ENCODE measurements at regions not wholly inside any gene's neighbourhood (a gene's known extent, or its start where the extent isn't known, plus 50 kb on each side); places are given as distances from the start of the nearest gene placed in this dataset.
A peak's percentile ranks its signal among the peaks of the same experiment; 100 is the strongest.

DNA sequence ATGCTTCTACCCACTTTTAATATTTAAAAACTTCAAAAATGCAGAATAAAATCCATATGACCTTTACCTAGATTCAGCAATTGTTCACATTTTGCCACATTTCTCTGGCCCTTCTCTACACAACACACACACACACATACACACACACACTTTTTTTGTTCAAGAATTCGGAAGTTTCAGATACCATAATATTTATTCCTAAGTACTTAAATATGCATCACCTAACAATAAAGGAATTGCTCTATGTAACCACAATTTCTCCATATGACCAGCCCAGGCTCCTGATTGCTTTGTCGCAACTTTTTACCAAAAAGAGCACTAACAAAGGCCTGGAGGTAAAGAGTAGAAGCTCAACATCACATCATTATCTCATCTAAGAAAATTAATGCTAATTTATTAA, 106.6 kb downstream of the FAS start:
- peaks cover 0 to 5% of the 10 kb centered on the region in 2 donors for H3K4me1 ChIP-seq
- DNase-seq: no peak
- H3K9me3 ChIP-seq: no peaks in the 10 kb centered on the region
- intact Hi-C loops (cut with DNase I): no loop called here
- H3K27me3 ChIP-seq: no peaks in the 10 kb centered on the region
- H3K36me3 ChIP-seq: no peaks in the 10 kb centered on the region
- no peak overlapping the region for H3K4me3 ChIP-seq (replicated peaks in 1 of 3)
- H3K27ac ChIP-seq: no peak overlapping the region
- TF ChIP-seq, protein P1, sequence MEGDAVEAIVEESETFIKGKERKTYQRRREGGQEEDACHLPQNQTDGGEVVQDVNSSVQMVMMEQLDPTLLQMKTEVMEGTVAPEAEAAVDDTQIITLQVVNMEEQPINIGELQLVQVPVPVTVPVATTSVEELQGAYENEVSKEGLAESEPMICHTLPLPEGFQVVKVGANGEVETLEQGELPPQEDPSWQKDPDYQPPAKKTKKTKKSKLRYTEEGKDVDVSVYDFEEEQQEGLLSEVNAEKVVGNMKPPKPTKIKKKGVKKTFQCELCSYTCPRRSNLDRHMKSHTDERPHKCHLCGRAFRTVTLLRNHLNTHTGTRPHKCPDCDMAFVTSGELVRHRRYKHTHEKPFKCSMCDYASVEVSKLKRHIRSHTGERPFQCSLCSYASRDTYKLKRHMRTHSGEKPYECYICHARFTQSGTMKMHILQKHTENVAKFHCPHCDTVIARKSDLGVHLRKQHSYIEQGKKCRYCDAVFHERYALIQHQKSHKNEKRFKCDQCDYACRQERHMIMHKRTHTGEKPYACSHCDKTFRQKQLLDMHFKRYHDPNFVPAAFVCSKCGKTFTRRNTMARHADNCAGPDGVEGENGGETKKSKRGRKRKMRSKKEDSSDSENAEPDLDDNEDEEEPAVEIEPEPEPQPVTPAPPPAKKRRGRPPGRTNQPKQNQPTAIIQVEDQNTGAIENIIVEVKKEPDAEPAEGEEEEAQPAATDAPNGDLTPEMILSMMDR (IDR thresholded peaks at IDR 0.05): no peak
- no peak for TF ChIP-seq POLR2A (IDR thresholded peaks at IDR 0.05)
- 97% methylated on average over 2 of the region's 2 CpGs for WGBS, 2 donors

DNA sequence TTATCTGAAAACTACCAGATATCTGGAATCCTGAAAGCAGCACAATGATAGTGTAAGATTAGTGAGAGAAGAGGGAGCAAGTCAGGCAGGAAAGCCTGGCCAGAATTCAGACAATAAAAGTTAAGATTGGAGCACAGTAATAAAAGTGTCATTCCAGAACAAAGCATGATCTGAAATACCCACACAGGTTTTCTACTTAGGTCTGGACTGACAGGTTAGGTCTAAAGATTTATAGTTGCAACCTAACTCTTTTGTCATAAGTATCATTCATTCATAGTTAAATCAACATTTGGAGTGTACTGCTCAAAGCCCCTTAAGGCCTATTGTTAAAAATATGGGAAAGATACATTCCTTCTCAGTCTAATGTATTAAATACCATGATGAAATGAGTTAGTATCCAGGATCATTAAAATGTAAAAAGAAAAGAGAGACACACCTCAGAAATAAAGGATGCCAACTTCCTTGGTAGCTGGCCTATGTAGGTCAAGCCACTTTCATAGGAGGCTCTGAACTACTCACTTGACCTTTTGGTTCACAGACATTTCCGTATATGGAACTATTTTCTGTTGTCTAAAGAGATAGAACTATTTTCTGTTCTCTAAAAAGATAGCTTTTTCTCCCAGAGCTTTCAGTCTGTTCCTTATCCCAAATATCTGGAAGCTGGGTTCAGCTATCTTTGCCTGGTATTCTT, 105.2 kb downstream of the FAS start:
- no peak overlapping the region for H3K4me3 ChIP-seq (replicated peaks in 1 of 3)
- no peaks in the 10 kb centered on the region for H3K9me3 ChIP-seq
- no peaks in the 10 kb centered on the region for H3K36me3 ChIP-seq
- H3K27ac ChIP-seq: no peak overlapping the region
- no peaks in the 10 kb centered on the region for H3K27me3 ChIP-seq
- no peak for DNase-seq
- TF ChIP-seq, protein P1 (IDR thresholded peaks at IDR 0.05): no peak
- no peak for TF ChIP-seq POLR2A (IDR thresholded peaks at IDR 0.05)
- WGBS, 2 donors: 70 to 79% methylated on average over 1 of the region's 1 CpG
- H3K4me1 ChIP-seq: peaks cover 0 to 6% of the 10 kb centered on the region in 2 donors
- intact Hi-C loops (cut with DNase I): no loop called here

DNA sequence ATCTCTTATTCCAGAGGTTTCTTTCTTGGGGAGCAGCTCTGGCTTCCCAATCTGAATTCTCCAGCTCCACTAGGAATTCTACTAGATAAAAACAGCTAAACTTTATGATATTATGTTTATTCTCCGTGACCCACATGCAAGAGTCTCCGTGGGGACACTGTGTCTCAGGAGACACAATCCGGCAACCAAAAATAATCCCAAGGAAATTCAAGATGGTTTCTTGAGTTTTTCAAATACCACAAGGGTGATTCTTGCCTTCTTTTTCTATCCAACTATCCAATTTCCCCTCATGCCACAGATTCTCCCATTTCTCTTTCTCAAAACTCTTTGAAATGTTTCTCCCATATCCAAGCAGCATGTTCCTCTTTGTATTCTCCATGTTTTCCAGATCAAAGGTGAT, 103.1 kb downstream of the FAS start:
- H3K27ac ChIP-seq: no peak overlapping the region
- TF ChIP-seq, protein P1 (IDR thresholded peaks at IDR 0.05): no peak
- TF ChIP-seq POLR2A (IDR thresholded peaks at IDR 0.05): no peak
- intact Hi-C loops (cut with DNase I): no loop called here
- H3K9me3 ChIP-seq: no peaks in the 10 kb centered on the region
- H3K27me3 ChIP-seq: no peaks in the 10 kb centered on the region
- no peak for DNase-seq
- H3K36me3 ChIP-seq: no peaks in the 10 kb centered on the region
- peaks cover 0 to 8% of the 10 kb centered on the region in 2 donors for H3K4me1 ChIP-seq
- WGBS, 2 donors: 92 to 95% methylated on average over 3 of the region's 3 CpGs
- no peak overlapping the region for H3K4me3 ChIP-seq (replicated peaks in 1 of 3)

DNA sequence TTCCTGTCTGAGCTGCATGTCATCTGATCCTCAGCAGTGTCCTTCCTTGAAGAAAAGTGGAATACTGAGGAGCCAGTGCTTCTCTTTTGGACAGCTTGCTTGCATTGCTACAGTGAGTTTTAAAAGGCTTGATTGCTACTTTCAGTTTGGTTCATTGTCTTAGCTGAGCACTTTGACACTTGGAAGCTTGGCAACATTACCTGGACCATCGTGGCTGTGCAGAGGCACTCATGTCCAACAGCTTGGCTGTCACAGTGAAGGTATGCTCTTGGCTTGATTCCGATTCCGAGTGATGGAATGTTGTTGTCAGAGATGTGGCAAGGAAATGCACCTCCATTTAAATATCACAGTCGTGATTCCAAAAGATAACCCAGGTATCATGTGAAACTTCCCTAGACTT, 102.4 kb downstream of the FAS start:
- no peaks in the 10 kb centered on the region for H3K36me3 ChIP-seq
- peaks cover 0 to 8% of the 10 kb centered on the region in 2 donors for H3K4me1 ChIP-seq
- intact Hi-C loops (cut with DNase I): no loop called here
- no peaks in the 10 kb centered on the region for H3K9me3 ChIP-seq
- peak; percentile 54 to 68 for DNase-seq
- no peak overlapping the region for H3K27ac ChIP-seq
- 29 to 46% methylated on average over 4 of the region's 4 CpGs for WGBS, 2 donors
- no peak overlapping the region for H3K4me3 ChIP-seq (replicated peaks in 1 of 3)
- no peaks in the 10 kb centered on the region for H3K27me3 ChIP-seq
- TF ChIP-seq, protein P1 (IDR thresholded peaks at IDR 0.05): no peak
- TF ChIP-seq POLR2A (IDR thresholded peaks at IDR 0.05): no peak

DNA sequence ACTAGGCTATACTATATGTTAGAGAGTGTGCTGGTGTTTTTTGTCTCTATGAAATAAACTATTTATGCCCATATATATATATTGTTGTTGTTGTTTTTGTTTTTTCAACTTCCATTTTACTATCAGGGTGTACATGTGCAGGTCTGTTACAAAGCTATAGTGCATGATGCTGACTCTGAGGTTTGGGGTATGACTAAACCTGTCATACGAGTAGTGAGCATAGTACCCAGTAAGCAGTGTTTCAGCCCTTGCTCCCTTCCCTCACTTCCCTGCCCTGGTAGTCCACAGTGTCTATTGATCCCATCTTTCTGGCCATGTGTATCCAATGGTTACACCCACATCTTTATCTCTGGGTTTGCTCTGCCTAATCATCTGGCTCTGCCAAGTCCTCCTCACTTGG, 101.8 kb downstream of the FAS start:
- 94 to 100% methylated on average over 1 of the region's 1 CpG for WGBS, 2 donors
- intact Hi-C loops (cut with DNase I): no loop called here
- Histone ChIP-seq H3K4me3 (replicated peaks in 1 of 3) (no peak overlapping the region), H3K36me3 (no peaks in the 10 kb centered on the region), H3K4me1 (peaks cover 0 to 8% of the 10 kb centered on the region in 2 donors), H3K9me3 (no peaks in the 10 kb centered on the region), H3K27ac (no peak overlapping the region), H3K27me3 (no peaks in the 10 kb centered on the region)
- TF ChIP-seq, protein P1 (IDR thresholded peaks at IDR 0.05): no peak
- no peak for TF ChIP-seq POLR2A (IDR thresholded peaks at IDR 0.05)
- DNase-seq: no peak
